ENCODE measurements at regions not wholly inside any gene's neighbourhood (a gene's known extent, or its start where the extent isn't known, plus 50 kb on each side); places are given as distances from the start of the nearest gene placed in this dataset.

GRCh38 chr21:28299946-28300345 lies 692.7 kb downstream of the LTN1 start:
- TF ChIP-seq EZH2phosphoT487 (IDR thresholded peaks at IDR 0.05) (no peak), CTCF (IDR thresholded peaks at IDR 0.05) (no peak), EZH2 (IDR thresholded peaks at IDR 0.05) (no peak)
- no peaks in the 10 kb centered on the region for H3K79me2 ChIP-seq (ENCODE audit: low read depth)
- H3K27ac ChIP-seq = no peak overlapping the region
- H3K4me2 ChIP-seq = no peak overlapping the region
- Mint-ChIP-seq H3K9me3 (peaks cover 5% of the 10 kb centered on the region), H3K36me3 (no peaks in the 10 kb centered on the region), H3K27me3 (ENCODE audit: insufficient read depth, low read depth) (no peaks in the 10 kb centered on the region), H3K27ac (no peak overlapping the region), H3K4me3 (no peak overlapping the region), H3K4me1 (no peaks in the 10 kb centered on the region)
- no peak overlapping the region for H3K9ac ChIP-seq
- no peaks in the 10 kb centered on the region for H3K27me3 ChIP-seq
- no peaks in the 10 kb centered on the region for H3F3A ChIP-seq (ENCODE audit: low read depth)
- H2AFZ ChIP-seq (replicated peaks) = no peak overlapping the region
- H3K4me3 ChIP-seq = no peak overlapping the region
- H3K4me1 ChIP-seq = no peaks in the 10 kb centered on the region
- no peak for DNase-seq (ENCODE audit: low spot score)
- no peaks in the 10 kb centered on the region for H3K36me3 ChIP-seq
- no peaks in the 10 kb centered on the region for H3K9me3 ChIP-seq (ENCODE audit: low read depth)
- H4K20me1 ChIP-seq (ENCODE audit: low read depth) = no peaks in the 10 kb centered on the region

- Histone ChIP-seq H3K79me2 (ENCODE audit: low read depth) (no peaks in the 10 kb centered on the region), H3K4me3 (no peak overlapping the region), H3K9me3 (ENCODE audit: low read depth) (no peaks in the 10 kb centered on the region), H3K36me3 (no peaks in the 10 kb centered on the region), H3K9ac (no peak overlapping the region), H4K20me1 (ENCODE audit: low read depth) (no peaks in the 10 kb centered on the region), H3F3A (ENCODE audit: low read depth) (no peaks in the 10 kb centered on the region), H3K4me2 (no peak overlapping the region), H3K27ac (no peak overlapping the region), H2AFZ (replicated peaks) (no peak overlapping the region), H3K27me3 (no peaks in the 10 kb centered on the region), H3K4me1 (no peaks in the 10 kb centered on the region)
- Mint-ChIP-seq H3K36me3 (no peaks in the 10 kb centered on the region), H3K27ac (no peak overlapping the region), H3K4me1 (no peaks in the 10 kb centered on the region), H3K9me3 (peaks cover 5% of the 10 kb centered on the region), H3K4me3 (no peak overlapping the region), H3K27me3 (ENCODE audit: insufficient read depth, low read depth) (no peaks in the 10 kb centered on the region)
- DNase-seq (ENCODE audit: low spot score) = no peak
- TF ChIP-seq EZH2phosphoT487 (IDR thresholded peaks at IDR 0.05) (no peak), CTCF (IDR thresholded peaks at IDR 0.05) (no peak), EZH2 (IDR thresholded peaks at IDR 0.05) (no peak)
Measured at GRCh38 chr21:28298251-28298672, 694.4 kb downstream of the LTN1 start.

- no peaks in the 10 kb centered on the region for H3K27me3 ChIP-seq
- no peak overlapping the region for H3K4me3 ChIP-seq
- no peak overlapping the region for H3K27ac ChIP-seq
- no peaks in the 10 kb centered on the region for H3K27me3 Mint-ChIP-seq (ENCODE audit: insufficient read depth, low read depth)
- TF ChIP-seq EZH2 (IDR thresholded peaks at IDR 0.05) (no peak), CTCF (IDR thresholded peaks at IDR 0.05) (no peak), EZH2phosphoT487 (IDR thresholded peaks at IDR 0.05) (no peak)
- H3K4me3 Mint-ChIP-seq = no peak overlapping the region
- no peak overlapping the region for H3K27ac Mint-ChIP-seq
- no peaks in the 10 kb centered on the region for H3K4me1 Mint-ChIP-seq
- DNase-seq (ENCODE audit: low spot score) = no peak
- no peaks in the 10 kb centered on the region for H3K36me3 Mint-ChIP-seq
- no peaks in the 10 kb centered on the region for H3K4me1 ChIP-seq
- H3K9ac ChIP-seq = no peak overlapping the region
- no peak overlapping the region for H3K4me2 ChIP-seq
- no peaks in the 10 kb centered on the region for H3F3A ChIP-seq (ENCODE audit: low read depth)
- H3K9me3 Mint-ChIP-seq = peaks cover 7% of the 10 kb centered on the region
- no peaks in the 10 kb centered on the region for H3K79me2 ChIP-seq (ENCODE audit: low read depth)
- H4K20me1 ChIP-seq (ENCODE audit: low read depth) = no peaks in the 10 kb centered on the region
- no peaks in the 10 kb centered on the region for H3K36me3 ChIP-seq
- H3K9me3 ChIP-seq (ENCODE audit: low read depth) = no peaks in the 10 kb centered on the region
- no peak overlapping the region for H2AFZ ChIP-seq (replicated peaks)
Measured at GRCh38 chr21:28294051-28294450, 698.6 kb downstream of the LTN1 start.
